ENCODE measurements at regions not wholly inside any gene's neighbourhood (a gene's known extent, or its start where the extent isn't known, plus 50 kb on each side); places are given as distances from the start of the nearest gene placed in this dataset.
"Not testable (repeated sequence)": the region's sequence is repeated elsewhere in the genome, so short reads cannot be mapped to it uniquely, and the experiment has no call there.

GRCh38 chr15:20340331-20340811 is 201.2 kb downstream of the GOLGA6L6 start:
- Histone ChIP-seq H4K20me1 (ENCODE audit: insufficient read depth, low read length) (no peaks in the 10 kb centered on the region), H3K27ac (ENCODE audit: low read depth, low read length) (no peak overlapping the region), H3K4me1 (ENCODE audit: insufficient read depth, low read length) (no peaks in the 10 kb centered on the region), H2AFZ (ENCODE audit: low read depth, low read length) (no peak overlapping the region), H3K36me3 (ENCODE audit: insufficient read depth, low read length) (no peaks in the 10 kb centered on the region), H3K79me2 (ENCODE audit: insufficient read depth, low read length) (no peaks in the 10 kb centered on the region), H3K9ac (ENCODE audit: low read length) (no peak overlapping the region), H3K27me3 (ENCODE audit: insufficient read depth, low read length) (no peaks in the 10 kb centered on the region), H3K4me2 (ENCODE audit: low read length) (no peak overlapping the region), H3K9me3 (ENCODE audit: insufficient read depth, low read depth, low read length) (peaks cover 32% of the 10 kb centered on the region), H3K4me3 (ENCODE audit: insufficient read depth, low read depth, low read length) (no peak overlapping the region)
- DNase-seq (ENCODE audit: low read depth): no peak
- Mint-ChIP-seq H3K4me3 (ENCODE audit: unreplicated experiment) (no peak overlapping the region), H3K4me1 (ENCODE audit: low read depth, unreplicated experiment) (no peaks in the 10 kb centered on the region), H3K27me3 (ENCODE audit: low read depth, unreplicated experiment) (no peaks in the 10 kb centered on the region), H3K9me3 (ENCODE audit: unreplicated experiment) (peaks cover 5% of the 10 kb centered on the region), H3K27ac (ENCODE audit: unreplicated experiment) (no peak overlapping the region), H3K36me3 (ENCODE audit: low read depth, unreplicated experiment) (no peaks in the 10 kb centered on the region)
- TF ChIP-seq EZH2 (IDR thresholded peaks at IDR 0.05; ENCODE audit: insufficient read depth, low read length): no peak
- no peak for TF ChIP-seq CTCF (IDR thresholded peaks at IDR 0.05; ENCODE audit: insufficient read depth, low read depth, low read length)
- no peak for FAIRE-seq

DNA sequence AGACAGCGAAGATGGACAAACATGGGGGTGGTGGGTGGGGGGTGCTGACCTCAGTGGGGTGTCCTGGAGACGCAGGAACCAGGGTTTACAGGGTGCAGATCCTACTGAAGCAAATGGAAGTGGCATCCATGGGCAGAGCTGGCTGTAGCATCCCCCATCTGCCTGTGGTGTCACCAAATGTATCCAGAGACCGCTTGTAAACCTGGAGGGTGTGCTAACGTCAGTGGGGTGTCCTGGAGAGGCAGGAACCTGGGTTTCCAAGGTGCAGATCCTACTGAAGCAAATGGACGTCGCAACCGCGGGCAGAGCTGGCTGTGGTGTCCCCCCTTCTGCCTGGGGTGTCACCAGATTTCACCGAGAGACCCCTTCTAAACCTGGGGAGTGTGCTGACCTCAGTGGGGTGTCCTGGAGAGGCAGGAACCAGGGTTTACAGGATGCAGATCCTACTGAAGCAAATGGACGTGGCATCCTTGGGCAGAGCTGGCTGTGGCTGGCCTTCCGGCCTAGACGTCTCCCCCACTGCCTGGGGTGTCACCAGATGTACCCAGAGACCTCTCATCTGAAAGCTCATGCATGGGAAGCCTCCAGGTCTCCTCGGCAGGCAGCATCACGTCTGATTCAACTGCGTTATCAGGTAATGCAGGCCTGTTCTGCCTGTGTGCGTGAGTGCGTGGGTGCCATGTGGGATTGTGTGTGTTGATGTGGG is 202.4 kb downstream of the GOLGA6L6 start:
- FAIRE-seq; H4K20me1 ChIP-seq (ENCODE audit: insufficient read depth, low read length); H3K79me2 ChIP-seq (ENCODE audit: insufficient read depth, low read length); H3K4me1 ChIP-seq (ENCODE audit: insufficient read depth, low read length); H3K36me3 ChIP-seq (ENCODE audit: insufficient read depth, low read length); H3K4me3 ChIP-seq (ENCODE audit: insufficient read depth, low read depth, low read length); H3K4me3 Mint-ChIP-seq (ENCODE audit: unreplicated experiment); H3K9me3 Mint-ChIP-seq (ENCODE audit: unreplicated experiment); H3K27me3 ChIP-seq (ENCODE audit: insufficient read depth, low read length); H3K9ac ChIP-seq (ENCODE audit: low read length); DNase-seq (ENCODE audit: low read depth); H3K4me1 Mint-ChIP-seq (ENCODE audit: low read depth, unreplicated experiment); H3K27ac ChIP-seq (ENCODE audit: low read depth, low read length); H3K4me2 ChIP-seq (ENCODE audit: low read length); H3K27me3 Mint-ChIP-seq (ENCODE audit: low read depth, unreplicated experiment); H3K27ac Mint-ChIP-seq (ENCODE audit: unreplicated experiment); H3K36me3 Mint-ChIP-seq (ENCODE audit: low read depth, unreplicated experiment); H2AFZ ChIP-seq (ENCODE audit: low read depth, low read length): not testable (repeated sequence)
- H3K9me3 ChIP-seq (ENCODE audit: insufficient read depth, low read depth, low read length): peaks cover 22% of the 10 kb centered on the region

DNA sequence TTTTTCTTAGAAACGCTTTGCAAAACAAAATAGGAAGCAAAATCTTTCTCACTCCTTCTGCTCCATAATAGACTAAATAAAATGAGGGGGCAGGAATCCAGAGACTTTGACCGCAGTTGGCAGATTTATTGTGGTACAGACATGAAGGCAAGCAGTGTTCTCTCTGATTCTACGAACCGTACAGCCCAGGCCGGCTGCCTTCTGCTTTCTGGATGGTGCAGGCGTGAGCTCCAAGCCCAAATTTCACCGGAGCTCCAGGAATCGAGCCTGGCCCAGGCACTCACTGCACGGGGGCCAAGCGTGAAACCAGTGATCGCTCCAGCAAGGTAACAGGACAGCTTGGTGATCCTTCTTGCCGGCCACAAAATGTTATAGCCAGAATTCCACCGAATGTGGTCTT is 202.9 kb downstream of the GOLGA6L6 start:
- not testable (repeated sequence) for H3K36me3 Mint-ChIP-seq (ENCODE audit: low read depth, unreplicated experiment); H3K79me2 ChIP-seq (ENCODE audit: insufficient read depth, low read length); H3K27me3 ChIP-seq (ENCODE audit: insufficient read depth, low read length); H3K4me3 Mint-ChIP-seq (ENCODE audit: unreplicated experiment); H3K4me3 ChIP-seq (ENCODE audit: insufficient read depth, low read depth, low read length); H2AFZ ChIP-seq (ENCODE audit: low read depth, low read length); H3K9ac ChIP-seq (ENCODE audit: low read length); H3K9me3 Mint-ChIP-seq (ENCODE audit: unreplicated experiment); H3K27ac Mint-ChIP-seq (ENCODE audit: unreplicated experiment); FAIRE-seq; H4K20me1 ChIP-seq (ENCODE audit: insufficient read depth, low read length); DNase-seq (ENCODE audit: low read depth); H3K27me3 Mint-ChIP-seq (ENCODE audit: low read depth, unreplicated experiment); H3K4me1 ChIP-seq (ENCODE audit: insufficient read depth, low read length); H3K36me3 ChIP-seq (ENCODE audit: insufficient read depth, low read length); H3K4me2 ChIP-seq (ENCODE audit: low read length); H3K27ac ChIP-seq (ENCODE audit: low read depth, low read length); H3K4me1 Mint-ChIP-seq (ENCODE audit: low read depth, unreplicated experiment)
- peaks cover 19% of the 10 kb centered on the region for H3K9me3 ChIP-seq (ENCODE audit: insufficient read depth, low read depth, low read length)

DNA sequence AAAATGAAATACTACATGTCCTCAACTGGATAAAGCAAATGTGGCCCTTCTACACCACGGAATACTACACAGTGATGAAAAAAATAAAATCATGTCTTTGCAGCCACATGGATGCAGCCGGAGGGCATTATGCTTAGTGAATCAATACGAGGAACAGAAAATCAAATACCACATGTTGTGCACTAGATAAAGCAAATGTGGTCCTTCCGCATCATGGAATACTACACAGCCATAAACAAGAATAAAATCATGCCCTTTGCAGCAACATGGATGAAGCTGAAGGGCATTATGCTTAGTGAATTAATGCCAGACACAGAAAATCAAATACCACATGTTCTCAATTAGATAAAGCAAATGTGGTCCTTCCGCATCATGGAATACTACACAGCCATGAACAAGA is 204.4 kb downstream of the GOLGA6L6 start:
- not testable (repeated sequence) for H3K36me3 ChIP-seq (ENCODE audit: insufficient read depth, low read length); H3K4me1 Mint-ChIP-seq (ENCODE audit: low read depth, unreplicated experiment); H3K79me2 ChIP-seq (ENCODE audit: insufficient read depth, low read length)

DNA sequence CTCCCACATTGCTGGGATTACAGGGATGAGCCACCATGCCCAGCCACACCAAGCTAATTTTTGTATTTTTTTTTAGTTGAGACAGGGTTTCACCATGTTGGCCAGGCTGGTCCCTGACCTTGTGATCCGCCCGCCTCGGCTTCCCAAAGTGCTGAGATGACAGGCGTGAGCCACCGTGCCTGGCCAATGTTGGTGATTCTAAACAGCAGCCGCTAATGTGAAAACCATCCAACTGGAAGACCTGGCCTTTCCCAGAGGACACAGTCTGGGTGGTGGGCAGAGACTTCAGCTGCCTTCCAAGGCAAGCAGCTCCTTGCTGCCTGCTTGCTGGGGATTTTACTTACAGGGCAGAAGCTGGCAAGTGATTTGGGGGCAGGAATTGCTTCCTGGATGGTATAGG is 207.1 kb downstream of the GOLGA6L6 start:
- H3K4me1 Mint-ChIP-seq (ENCODE audit: low read depth, unreplicated experiment); H3K9ac ChIP-seq (ENCODE audit: low read length); H3K27me3 Mint-ChIP-seq (ENCODE audit: low read depth, unreplicated experiment); H3K4me3 Mint-ChIP-seq (ENCODE audit: unreplicated experiment); H3K36me3 Mint-ChIP-seq (ENCODE audit: low read depth, unreplicated experiment); H3K4me3 ChIP-seq (ENCODE audit: insufficient read depth, low read depth, low read length); H3K4me2 ChIP-seq (ENCODE audit: low read length); H3K79me2 ChIP-seq (ENCODE audit: insufficient read depth, low read length); H3K36me3 ChIP-seq (ENCODE audit: insufficient read depth, low read length); H3K27me3 ChIP-seq (ENCODE audit: insufficient read depth, low read length); FAIRE-seq; H3K27ac ChIP-seq (ENCODE audit: low read depth, low read length); DNase-seq (ENCODE audit: low read depth); H3K9me3 Mint-ChIP-seq (ENCODE audit: unreplicated experiment); H2AFZ ChIP-seq (ENCODE audit: low read depth, low read length); H3K27ac Mint-ChIP-seq (ENCODE audit: unreplicated experiment); H4K20me1 ChIP-seq (ENCODE audit: insufficient read depth, low read length); H3K4me1 ChIP-seq (ENCODE audit: insufficient read depth, low read length); H3K9me3 ChIP-seq (ENCODE audit: insufficient read depth, low read depth, low read length): not testable (repeated sequence)

More for the DNA sequence above, 204.4 kb downstream of the GOLGA6L6 start:
- not testable (repeated sequence) for H4K20me1 ChIP-seq (ENCODE audit: insufficient read depth, low read length); H3K27me3 Mint-ChIP-seq (ENCODE audit: low read depth, unreplicated experiment); DNase-seq (ENCODE audit: low read depth); H3K36me3 Mint-ChIP-seq (ENCODE audit: low read depth, unreplicated experiment); H3K4me1 ChIP-seq (ENCODE audit: insufficient read depth, low read length); H3K27ac Mint-ChIP-seq (ENCODE audit: unreplicated experiment); H3K27ac ChIP-seq (ENCODE audit: low read depth, low read length); H3K4me3 ChIP-seq (ENCODE audit: insufficient read depth, low read depth, low read length); H3K4me2 ChIP-seq (ENCODE audit: low read length); H3K9ac ChIP-seq (ENCODE audit: low read length); FAIRE-seq; H2AFZ ChIP-seq (ENCODE audit: low read depth, low read length); H3K9me3 Mint-ChIP-seq (ENCODE audit: unreplicated experiment); H3K4me3 Mint-ChIP-seq (ENCODE audit: unreplicated experiment); H3K27me3 ChIP-seq (ENCODE audit: insufficient read depth, low read length)
- peaks cover 19% of the 10 kb centered on the region for H3K9me3 ChIP-seq (ENCODE audit: insufficient read depth, low read depth, low read length)
